GM12878 (cell line): ENCODE measurements at regions not wholly inside any gene's neighbourhood (a gene's known extent, or its start where the extent isn't known, plus 50 kb on each side); places are given as distances from the start of the nearest gene placed in this dataset.

Experiments used
- ATAC-seq: fragments of 200-7000 bp; cut with Tn5 transposase; 3 replicates; pipeline ENCODE4 v1.9.1; 2020; ENCODE audit warnings: mild to moderate bottlenecking, moderate library complexity
- BruUV-seq: library from RNA; stranded (reverse); fragments of 400-500 nt; replicated peaks from 2 replicates; lab custom pipeline; 2021; lab: Mats Ljungman, UMichigan
- CTCF ChIA-PET: fragments of 300-600 bp; sonication (Branson Sonifier 250); formaldehyde crosslinking; extraction: SDS; loops from one replicate; lab custom pipeline; 2021; ENCODE audit warnings: inconsistent platforms; lab: Yijun Ruan, JAX
- POLR2A ChIA-PET: fragments of 350-600 bp; formaldehyde crosslinking; extraction: SDS; loops from one replicate; lab custom pipeline; 2021; ENCODE audit warnings: inconsistent platforms; lab: Charles Lee
- RAD21 ChIA-PET: fragments of 300-600 bp; sonication (Branson Sonifier 250); formaldehyde crosslinking; loops from one replicate; lab custom pipeline; 2023; ENCODE audit warnings: antibody characterized with exemption; ENCODE audit not compliant: unreplicated experiment; lab: Charles Lee
- SMC1A ChIA-PET: fragments of 300-600 bp; sonication (Branson Sonifier 250); formaldehyde crosslinking; loops from one replicate; lab custom pipeline; 2023; ENCODE audit not compliant: unreplicated experiment, uncharacterized antibody; lab: Charles Lee
- DNase-seq: peaks from one replicate; pipeline ENCODE4 v3.0.0-alpha.2; 2011; ENCODE audit warnings: low read depth, low spot score
- FAIRE-seq: peaks from 3 replicates; lab custom pipeline; 2011; peaks lifted over from hg19 to GRCh38; lab: Jason Lieb, UNC
- H2AFZ ChIP-seq: 2 replicates; pipeline ENCODE4 v1.6.0; 2011; ENCODE audit warnings: low read depth, low read length, control low read depth; ENCODE audit not compliant: control insufficient read depth
- H3K27ac ChIP-seq: 2 replicates; pipeline ENCODE4 v1.5.1; 2011; ENCODE audit warnings: control low read depth; ENCODE audit not compliant: control insufficient read depth, insufficient read depth
- H3K27me3 ChIP-seq, 2 experiments: replicated peaks in 1 of 2; 2 replicates each; pipeline versions ENCODE4 v1.6.0 to v1.6.1; 2011; ENCODE audit warnings: low read length in 1 of 2; ENCODE audit not compliant: control insufficient read depth in 2 of 2, insufficient read depth in 2 of 2
- H3K36me3 ChIP-seq, 2 experiments: 2 replicates each; pipeline ENCODE4 v1.5.1; 2011; ENCODE audit warnings: low read length in 1 of 2; ENCODE audit not compliant: control insufficient read depth in 2 of 2, insufficient read depth in 2 of 2
- H3K4me1 ChIP-seq: 2 replicates; pipeline ENCODE4 v1.6.1; 2011; ENCODE audit warnings: mild to moderate bottlenecking, low read length, moderate library complexity, mixed read lengths; ENCODE audit not compliant: control insufficient read depth, insufficient read depth
- H3K4me2 ChIP-seq: 2 replicates; pipeline ENCODE4 v1.6.0; 2011; ENCODE audit warnings: control low read depth; ENCODE audit not compliant: control insufficient read depth, insufficient read depth
- H3K4me3 ChIP-seq: fragments of 200-600 bp; sonication (generic); 2 replicates; pipeline ENCODE4 v1.5.1; 2016
- H3K79me2 ChIP-seq: 2 replicates; pipeline ENCODE4 v1.6.0; 2011; ENCODE audit warnings: low read length; ENCODE audit not compliant: control insufficient read depth, insufficient read depth
- H3K9ac ChIP-seq: 2 replicates; pipeline ENCODE4 v1.8.0; 2011; ENCODE audit warnings: low read length, control low read depth, mixed read lengths; ENCODE audit not compliant: control insufficient read depth, insufficient read depth
- H3K9me3 ChIP-seq: replicated peaks from 3 replicates; pipeline ENCODE4 v1.5.1; 2011; ENCODE audit warnings: mild to moderate bottlenecking, low read length; ENCODE audit not compliant: control insufficient read depth, insufficient read depth
- H4K20me1 ChIP-seq: 2 replicates; pipeline ENCODE4 v1.6.0; 2011; ENCODE audit not compliant: control insufficient read depth, insufficient read depth
- CBX3 ChIP-seq: fragments of 200-600 bp; sonication (generic); IDR thresholded peaks from 2 replicates; pipeline ENCODE4 v1.6.1; 2016; ENCODE audit warnings: low read depth, borderline replicate concordance
- CREB1 ChIP-seq: IDR thresholded peaks from 2 replicates; pipeline ENCODE4 v1.6.1; 2012; ENCODE audit warnings: low read depth, mild to moderate bottlenecking, inconsistent platforms
- EP300 ChIP-seq, 2 experiments: fragments of 150-350 bp in 1 of 2; IDR thresholded peaks; 2 replicates each; pipeline ENCODE4 v1.6.1; 2011 to 2012; ENCODE audit warnings: low read depth in 2 of 2, low read length in 2 of 2, borderline replicate concordance in 1 of 2, improper control_type of control experiment in 1 of 2, inconsistent platforms in 1 of 2; ENCODE audit not compliant: control insufficient read depth in 1 of 2
- FOXM1 ChIP-seq: IDR thresholded peaks from 2 replicates; pipeline ENCODE4 v1.6.1; 2012; ENCODE audit warnings: low read depth, mild to moderate bottlenecking, inconsistent platforms, low read length, moderate library complexity
- MTA3 ChIP-seq: IDR thresholded peaks from 2 replicates; pipeline ENCODE4 v1.6.1; 2012; ENCODE audit warnings: low read length, inconsistent platforms, borderline replicate concordance
- NR2C2 ChIP-seq: IDR thresholded peaks from 2 replicates; pipeline ENCODE4 v1.6.1; 2011; ENCODE audit warnings: borderline replicate concordance, low read depth; ENCODE audit not compliant: control insufficient read depth, insufficient read length
- NRF1 ChIP-seq: conservative IDR thresholded peaks from 2 replicates; pipeline ENCODE4 v1.6.1; 2011; ENCODE audit warnings: mild to moderate bottlenecking, low read depth, low read length, improper control_type of control experiment
- USF1 ChIP-seq: IDR thresholded peaks from 2 replicates; pipeline ENCODE4 v1.6.1; 2011; ENCODE audit warnings: borderline replicate concordance, low read depth, mild to moderate bottlenecking, moderate library complexity, mixed read lengths, low read length; ENCODE audit not compliant: insufficient read depth; ENCODE audit errors: extremely low read length
- YY1 ChIP-seq: IDR thresholded peaks from 2 replicates; pipeline ENCODE4 v1.6.1; 2011; ENCODE audit warnings: low read depth, mild to moderate bottlenecking, low read length
- ZBED1 ChIP-seq: IDR thresholded peaks from 2 replicates; pipeline ENCODE4 v1.6.1; 2016; ENCODE audit warnings: borderline replicate concordance
- ZNF217 ChIP-seq: fragments of 450-650 bp; IDR thresholded peaks from 2 replicates; pipeline ENCODE4 v1.6.1; 2017; ENCODE audit warnings: antibody characterized with exemption, mild to moderate bottlenecking
- WGBS: methylation state at CpG from one replicate; pipeline ENCODE4 v1.1.6; 2016; ENCODE audit warnings: low lambda C conversion rate; ENCODE audit not compliant: insufficient replicate concordance, insufficient coverage; ENCODE audit errors: missing lambda C conversion rate; 5-methylcytosine and 5-hydroxymethylcytosine counted together
- in situ Hi-C: fragments of 300-500 bp; cut with MboI; formaldehyde crosslinking; loops from 9 replicates; pipeline ENCODE4 v1.14.3; 2018; ENCODE audit warnings: mixed read lengths
- intact Hi-C: fragments of 100-400 bp; cut with micrococcal nuclease; formaldehyde crosslinking; loops from one replicate; pipeline ENCODE4 v1.14.2; 2022; ENCODE audit not compliant: unreplicated experiment
- TF ChIP-seq, protein P1 (sequence below), 3 experiments: IDR thresholded peaks in 2 of 3; conservative IDR thresholded peaks in 1 of 3; 2 replicates each; pipeline ENCODE4 v1.5.1; 2011; ENCODE audit warnings: low read depth in 3 of 3, low read length in 3 of 3, mild to moderate bottlenecking in 3 of 3, control low read depth in 2 of 3, moderate library complexity in 2 of 3, inconsistent platforms in 1 of 3, mixed read lengths in 1 of 3; ENCODE audit not compliant: control insufficient read depth in 2 of 3, insufficient read depth in 1 of 3; ENCODE audit errors: extremely low read depth in 1 of 3

DNA sequence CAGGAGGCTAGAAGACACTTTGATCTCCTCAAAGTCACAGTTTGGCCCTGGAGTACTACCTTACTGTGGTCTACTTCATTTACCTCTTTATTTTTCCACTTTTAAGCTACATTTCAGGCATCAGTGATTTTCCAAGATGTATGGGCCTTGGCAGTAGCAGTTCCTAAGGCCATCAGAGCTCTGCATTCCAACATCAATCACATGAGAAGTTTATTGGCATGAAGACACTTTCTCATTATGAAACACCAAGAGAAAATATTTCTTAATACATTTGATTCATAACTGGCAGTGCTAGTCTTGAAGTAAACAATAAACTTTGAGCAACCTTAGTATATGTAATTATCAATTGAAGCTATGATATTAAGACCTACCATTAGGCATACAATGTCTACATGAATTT is 178.1 kb downstream of the IL15 start (continued):
- TF ChIP-seq, protein P1, sequence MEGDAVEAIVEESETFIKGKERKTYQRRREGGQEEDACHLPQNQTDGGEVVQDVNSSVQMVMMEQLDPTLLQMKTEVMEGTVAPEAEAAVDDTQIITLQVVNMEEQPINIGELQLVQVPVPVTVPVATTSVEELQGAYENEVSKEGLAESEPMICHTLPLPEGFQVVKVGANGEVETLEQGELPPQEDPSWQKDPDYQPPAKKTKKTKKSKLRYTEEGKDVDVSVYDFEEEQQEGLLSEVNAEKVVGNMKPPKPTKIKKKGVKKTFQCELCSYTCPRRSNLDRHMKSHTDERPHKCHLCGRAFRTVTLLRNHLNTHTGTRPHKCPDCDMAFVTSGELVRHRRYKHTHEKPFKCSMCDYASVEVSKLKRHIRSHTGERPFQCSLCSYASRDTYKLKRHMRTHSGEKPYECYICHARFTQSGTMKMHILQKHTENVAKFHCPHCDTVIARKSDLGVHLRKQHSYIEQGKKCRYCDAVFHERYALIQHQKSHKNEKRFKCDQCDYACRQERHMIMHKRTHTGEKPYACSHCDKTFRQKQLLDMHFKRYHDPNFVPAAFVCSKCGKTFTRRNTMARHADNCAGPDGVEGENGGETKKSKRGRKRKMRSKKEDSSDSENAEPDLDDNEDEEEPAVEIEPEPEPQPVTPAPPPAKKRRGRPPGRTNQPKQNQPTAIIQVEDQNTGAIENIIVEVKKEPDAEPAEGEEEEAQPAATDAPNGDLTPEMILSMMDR (IDR thresholded peaks at IDR 0.05 in 2 of 3, conservative IDR thresholded peaks at IDR 0.05 in 1 of 3; ENCODE audit: control insufficient read depth in 2 of 3, extremely low read depth in 1 of 3, insufficient read depth in 1 of 3, low read depth in 3 of 3, low read length in 3 of 3), result no peak
- TF ChIP-seq CBX3 (no peak), NRF1 (no peak)
- TF ChIP-seq, all 136 proteins: peak for 0

GRCh38 chr4:141815646-141816045 is 179.3 kb downstream of the IL15 start:
- H3K9me3 ChIP-seq, result no peaks in the 10 kb centered on the region
- no peaks in the 10 kb centered on the region; a peak in 1 of 4 replicates for H3K27me3 ChIP-seq
- ChIA-PET RAD21 (no interaction called here), SMC1A (no interaction called here), POLR2A (no interaction called here)
- H4K20me1 ChIP-seq, result no peaks in the 10 kb centered on the region
- H3K27ac ChIP-seq, result no peak overlapping the region
- in situ Hi-C loops (no loop called here), intact Hi-C loops (no loop called here)
- H3K79me2 ChIP-seq, result no peaks in the 10 kb centered on the region
- no peak overlapping the region for H2AFZ ChIP-seq
- WGBS, result 56% methylated on average over 3 of the region's 3 CpGs
- no peaks in the 10 kb centered on the region for H3K36me3 ChIP-seq
- no peak overlapping the region for H3K4me3 ChIP-seq
- H3K4me2 ChIP-seq, result no peak overlapping the region
- ATAC-seq (no peak), DNase-seq (no peak)
- TF ChIP-seq CREB1, result no peak
- no peak for TF ChIP-seq MTA3
- no peak for TF ChIP-seq USF1
- no peak for TF ChIP-seq EP300 (IDR thresholded peaks at IDR 0.05; ENCODE audit: borderline replicate concordance in 1 of 2, control insufficient read depth in 1 of 2, low read depth in 2 of 2, low read length in 2 of 2)
- no peak for TF ChIP-seq ZNF217
- no peak for TF ChIP-seq YY1
- TF ChIP-seq ZBED1, result no peak
- no peak for TF ChIP-seq FOXM1
- TF ChIP-seq NR2C2, result no peak
- TF ChIP-seq, all 136 proteins: peak for 0
- FAIRE-seq, result no peak
- no TSS peak for BruUV-seq
- no peak overlapping the region for H3K9ac ChIP-seq
- no peaks in the 10 kb centered on the region for H3K4me1 ChIP-seq
- CTCF ChIA-PET, result no interaction called here
